ENCODE measurements at regions not wholly inside any gene's neighbourhood (a gene's known extent, or its start where the extent isn't known, plus 50 kb on each side); places are given as distances from the start of the nearest gene placed in this dataset.

DNA sequence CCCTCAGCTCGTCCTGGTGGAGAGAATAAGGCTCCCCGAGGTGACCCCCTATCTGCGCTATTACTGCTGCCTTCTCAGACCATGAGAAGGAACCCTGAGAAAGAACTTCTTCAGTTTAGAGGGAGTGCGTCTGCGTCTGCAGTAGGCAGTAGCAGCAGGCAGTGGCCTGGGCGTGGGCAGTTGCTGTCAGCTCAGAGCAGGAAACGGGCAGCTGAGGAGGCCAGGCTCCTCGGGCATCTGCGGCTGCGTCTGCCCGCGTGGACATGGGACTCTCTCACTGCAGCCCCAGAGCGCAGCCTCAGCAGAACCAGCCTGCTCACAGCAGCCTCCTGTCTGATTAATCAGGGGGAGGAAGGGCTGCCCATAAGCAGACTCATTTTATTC lies 49.8 kb upstream of the FCN1 start:
- no peak for DNase-seq

DNA sequence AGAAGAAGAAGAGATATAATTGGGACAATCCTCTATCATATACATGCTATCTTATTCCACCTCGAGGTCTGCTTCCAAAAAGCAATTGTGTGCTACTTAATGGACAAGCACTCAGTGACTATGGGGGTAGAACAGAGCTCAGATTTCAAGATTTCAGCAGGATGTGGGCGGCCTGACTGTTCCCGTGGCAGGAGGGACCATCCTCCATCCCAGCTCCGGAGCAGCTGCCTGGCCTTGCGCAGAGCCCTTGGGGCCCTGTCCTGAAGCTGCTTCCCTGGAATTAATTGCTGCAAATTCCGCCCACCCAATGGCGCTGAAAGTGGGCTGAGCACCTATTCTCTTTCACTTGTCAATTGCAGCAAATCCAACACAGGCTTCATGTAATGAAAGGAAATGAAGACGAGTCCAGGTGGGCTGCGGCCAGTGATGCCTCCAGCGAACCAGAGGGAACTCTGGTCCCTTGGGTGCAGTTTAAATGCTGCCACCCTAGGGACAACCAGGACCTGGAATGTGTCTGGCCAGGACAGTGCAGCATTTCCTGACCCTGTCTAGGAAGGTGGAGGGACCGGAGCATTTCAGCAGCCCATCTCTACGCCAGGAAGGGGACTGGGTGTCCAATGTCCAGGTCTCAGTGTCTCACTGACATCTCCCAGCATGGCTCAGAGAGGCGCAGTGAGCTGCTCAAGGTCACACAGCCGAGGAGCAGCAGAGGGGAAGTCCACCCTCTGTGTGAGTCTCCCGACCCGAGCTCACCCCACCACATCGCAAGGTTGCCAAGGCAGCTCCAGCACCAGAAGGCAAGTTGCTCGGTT lies 50.5 kb upstream of the FCN1 start:
- DNase-seq, result no peak

DNA sequence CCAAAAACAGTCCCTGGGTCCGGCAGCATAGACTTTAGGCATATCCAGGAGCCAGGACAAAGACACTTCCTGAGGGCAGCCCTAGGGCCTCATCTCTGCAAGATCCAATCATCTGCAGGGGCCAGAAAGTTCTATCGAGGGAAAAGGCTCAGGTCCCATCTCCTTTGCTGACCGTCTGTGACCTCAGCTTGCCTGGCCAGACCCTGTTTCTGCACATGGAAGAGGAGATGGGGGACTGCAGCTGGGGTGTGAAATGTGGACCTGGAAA lies 51.0 kb upstream of the FCN1 start:
- DNase-seq, result no peak

DNA sequence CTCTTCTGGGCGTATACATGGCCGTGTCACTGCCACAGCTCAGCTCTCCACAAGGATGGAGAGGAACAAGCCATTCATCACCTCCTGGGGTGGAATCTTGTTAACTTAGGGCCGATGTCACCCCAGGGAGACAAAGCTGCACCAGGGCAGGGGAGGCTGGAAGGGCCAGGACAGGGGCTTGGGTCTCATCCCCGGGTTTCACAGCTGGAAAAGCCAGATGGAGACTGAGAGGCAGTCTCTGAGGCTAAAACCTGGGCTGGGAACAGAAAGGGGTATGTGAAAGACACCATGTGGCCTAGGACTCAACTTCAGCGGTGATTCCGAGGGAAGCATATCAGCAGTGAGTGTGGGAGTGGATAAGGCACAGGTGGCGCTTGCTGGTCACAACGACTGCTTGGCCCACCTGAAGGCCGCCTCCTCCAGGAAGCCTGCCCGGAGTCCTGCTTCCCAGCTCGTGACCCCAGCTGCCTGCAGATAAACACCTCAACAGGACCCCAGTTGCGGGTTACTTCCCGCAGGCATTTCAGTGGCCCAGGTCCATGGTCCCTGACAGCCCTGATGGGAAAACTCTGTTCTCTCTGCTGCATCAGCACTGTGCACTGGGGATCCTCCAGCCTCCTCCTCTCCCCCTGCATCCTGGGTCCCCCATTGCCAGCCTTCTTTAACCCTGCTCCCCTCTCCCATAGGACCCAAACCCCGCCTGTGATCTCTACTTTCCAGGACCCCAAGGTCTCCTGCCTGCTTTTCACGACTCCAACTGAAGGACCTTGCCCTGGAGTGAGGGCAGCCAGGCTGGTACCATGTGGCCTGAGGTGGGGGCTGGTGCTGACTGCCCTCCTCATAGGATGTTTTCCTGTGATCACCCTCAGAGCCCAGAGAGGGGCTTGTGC lies 51.7 kb upstream of the FCN1 start:
- DNase-seq, result no peak

DNA sequence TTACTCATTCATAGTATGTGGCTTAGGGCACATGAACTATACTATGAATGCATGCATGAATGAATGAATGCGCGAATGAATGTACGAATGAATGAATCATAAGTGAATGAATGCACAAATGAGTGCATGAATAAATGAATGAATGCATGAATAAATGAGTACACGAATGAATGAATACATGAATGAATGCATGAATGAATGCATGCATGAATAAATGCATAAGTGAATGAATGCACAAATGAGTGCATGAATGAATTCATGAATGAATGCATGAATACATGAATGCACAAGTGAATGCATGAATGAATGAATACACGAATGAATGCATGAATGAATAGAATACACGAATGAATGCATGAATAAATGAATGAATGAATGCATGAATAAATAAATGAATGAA lies 52.5 kb upstream of the FCN1 start:
- no peak for DNase-seq

DNA sequence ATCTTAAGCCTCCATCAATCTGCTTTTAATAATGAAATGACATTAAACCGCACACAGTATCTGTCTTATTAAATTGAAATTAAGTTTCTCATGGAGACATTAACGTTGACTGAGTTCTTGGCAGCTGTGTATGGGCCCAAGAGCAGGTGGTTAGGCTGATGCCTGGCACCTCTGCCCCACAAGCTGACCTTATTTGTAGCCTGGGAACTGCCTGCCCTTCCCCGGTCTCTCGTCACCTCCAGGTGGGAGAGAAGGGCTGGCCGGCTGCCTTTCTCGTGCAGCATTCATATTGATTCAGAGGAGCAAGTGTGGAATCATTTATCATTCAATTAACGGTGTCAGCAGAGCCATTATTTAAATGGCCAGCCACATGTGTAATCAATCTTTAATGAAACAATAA lies 53.0 kb upstream of the FCN1 start:
- DNase-seq, result no peak

DNA sequence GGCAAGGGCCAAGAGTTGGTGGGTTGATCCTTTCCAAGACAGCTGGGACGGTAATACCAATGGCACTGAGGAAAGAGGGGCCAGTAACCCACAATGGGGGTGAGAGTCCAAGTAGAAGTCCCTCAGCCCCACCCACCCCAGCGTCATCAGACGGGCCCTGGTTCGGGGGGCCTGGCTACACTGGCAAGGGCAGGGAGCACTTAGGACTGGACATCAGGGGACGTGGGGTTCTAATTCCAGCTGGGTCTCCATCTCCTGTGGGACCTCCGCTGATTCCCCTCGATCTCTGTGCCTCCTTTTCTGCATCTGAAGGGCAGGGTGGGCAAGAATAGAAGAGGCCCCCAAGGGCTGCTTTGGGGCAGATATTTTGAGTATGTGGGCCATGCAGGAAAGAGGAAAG lies 53.5 kb upstream of the FCN1 start:
- no peak for DNase-seq

DNA sequence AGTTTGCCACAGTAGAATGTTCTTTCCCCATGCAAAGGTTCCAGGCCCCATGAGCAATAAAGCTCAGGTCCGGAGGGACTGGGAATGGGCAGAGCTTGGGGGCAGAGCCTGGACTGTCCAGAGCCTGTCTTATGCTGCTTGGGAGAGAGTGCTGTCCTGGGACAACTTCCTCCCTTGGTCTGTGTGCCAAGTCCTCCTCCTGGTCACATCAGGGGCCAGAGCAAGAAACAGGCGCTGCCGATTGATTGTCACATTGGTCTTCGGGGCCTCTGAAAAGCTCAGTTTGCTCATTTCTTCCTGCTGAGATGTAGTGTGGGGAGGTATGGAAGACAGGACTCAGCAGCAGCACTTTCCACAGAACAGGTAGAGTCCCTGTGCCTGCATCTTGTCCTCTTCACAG lies 54.0 kb upstream of the FCN1 start:
- no peak for DNase-seq

DNA sequence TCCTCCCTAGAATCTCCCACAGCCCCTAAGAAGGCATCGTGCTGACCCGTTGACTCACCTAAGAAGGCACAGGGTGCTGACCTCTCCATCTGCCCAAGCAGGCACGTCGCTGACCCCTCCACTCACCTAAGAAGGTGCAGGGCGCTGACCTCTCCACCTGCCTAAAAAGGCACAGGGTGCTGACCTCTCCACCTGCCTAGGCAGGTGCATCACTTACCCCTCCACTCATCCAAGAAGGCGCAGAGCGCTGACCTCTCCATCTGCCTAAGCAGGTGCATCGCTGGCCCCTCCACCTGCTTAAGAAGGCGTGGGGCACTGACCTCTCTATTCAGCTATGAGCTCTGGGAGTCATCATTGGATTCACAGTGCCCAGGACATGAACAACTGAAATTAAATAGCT lies 54.4 kb upstream of the FCN1 start:
- no peak for DNase-seq

DNA sequence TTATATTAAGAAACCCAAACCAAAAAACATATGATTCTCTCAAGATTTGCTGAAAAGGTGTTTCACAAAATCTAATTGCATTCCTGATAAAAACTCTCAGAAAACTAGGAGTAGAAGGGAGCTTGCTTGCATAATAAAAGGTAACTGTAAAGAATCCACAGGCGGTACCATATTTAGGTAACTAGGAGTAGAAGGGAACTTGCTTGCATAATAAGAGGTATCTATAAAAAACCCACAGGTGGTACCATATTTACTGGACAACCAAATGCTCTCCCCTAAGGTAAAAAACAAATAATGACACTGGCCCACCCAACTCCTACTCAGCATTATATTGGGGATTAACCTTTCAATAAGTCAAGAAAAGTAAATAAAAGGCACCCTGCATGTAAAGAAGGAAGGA lies 57.5 kb upstream of the FCN1 start:
- no peak for DNase-seq

DNA sequence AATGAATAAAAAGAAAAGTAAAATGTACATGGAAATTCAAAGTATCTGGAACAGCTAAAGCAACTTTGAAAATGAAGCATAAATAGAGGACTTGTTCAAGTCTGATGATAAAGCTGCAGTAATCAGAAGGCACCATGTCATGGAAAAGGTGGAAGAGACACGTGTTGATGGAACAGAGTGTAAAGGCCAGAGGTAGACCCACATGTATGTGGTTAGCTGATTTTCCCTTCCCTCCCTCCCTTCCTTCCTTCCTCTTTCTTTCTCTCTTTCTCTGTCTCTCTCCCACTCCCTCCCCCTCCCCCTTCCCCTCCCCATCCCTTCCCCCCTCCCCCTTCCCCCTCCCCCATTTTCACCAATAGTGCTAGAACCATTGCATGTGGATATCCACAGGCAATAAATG lies 58.7 kb upstream of the FCN1 start:
- no peak for DNase-seq

DNA sequence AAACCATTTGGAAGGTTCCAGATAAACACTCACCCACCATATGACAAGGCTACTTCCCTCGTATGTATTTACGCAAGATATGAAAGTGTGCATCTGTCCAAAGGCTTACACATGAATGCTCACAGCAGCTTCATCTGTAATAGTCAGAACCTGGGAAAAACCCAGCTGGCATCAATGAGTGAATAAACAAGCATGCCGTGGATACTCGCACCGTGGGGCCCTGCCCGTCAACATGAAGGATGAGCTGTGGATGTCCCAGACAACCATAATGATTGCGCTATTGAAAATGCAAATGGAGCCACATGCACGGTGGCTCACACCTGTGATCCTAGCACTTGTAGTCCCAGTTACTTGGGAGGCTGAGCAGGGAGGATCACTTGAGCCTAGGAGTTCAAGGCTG lies 60.6 kb upstream of the FCN1 start:
- no peak for DNase-seq

DNA sequence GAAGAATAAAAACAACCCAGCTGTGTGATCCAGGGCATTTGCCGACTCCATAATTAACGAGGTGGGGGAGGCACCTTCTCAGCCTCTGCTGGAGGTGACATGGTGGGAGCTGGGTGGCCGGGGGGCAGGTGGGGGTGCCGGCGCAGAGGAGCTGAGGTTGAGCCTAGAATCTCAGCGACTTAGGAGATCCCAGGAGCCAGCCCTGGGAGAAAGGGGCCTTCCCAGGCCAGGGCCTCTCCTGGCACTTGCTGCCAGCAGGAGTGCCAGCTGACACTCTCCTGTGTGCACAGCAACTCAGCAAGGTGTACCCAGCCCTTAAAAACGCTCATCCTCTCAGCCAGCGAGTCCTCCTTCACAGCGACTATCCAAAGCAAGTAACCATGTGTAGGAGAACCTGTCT lies 62.8 kb upstream of the FCN1 start:
- DNase-seq, result no peak

DNA sequence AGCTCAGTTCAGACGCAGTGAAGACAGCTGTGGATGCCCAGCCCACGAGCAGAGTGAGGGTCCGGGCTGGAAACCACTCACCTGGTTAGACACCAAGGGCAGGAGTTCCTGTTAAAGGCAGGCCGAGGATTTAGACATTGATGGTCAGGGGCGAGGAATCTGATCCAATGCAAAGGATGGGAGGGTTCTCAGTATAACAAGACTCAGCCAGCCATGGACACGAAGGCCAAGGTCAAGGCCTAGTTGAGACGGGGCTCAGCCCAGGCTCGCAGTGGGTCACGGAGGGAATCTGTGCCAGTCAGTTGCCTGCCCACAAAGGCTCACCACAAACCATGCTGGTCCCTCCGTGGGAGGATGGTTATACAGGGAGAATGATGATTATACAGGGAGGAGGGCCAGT lies 63.3 kb upstream of the FCN1 start:
- no peak for DNase-seq

DNA sequence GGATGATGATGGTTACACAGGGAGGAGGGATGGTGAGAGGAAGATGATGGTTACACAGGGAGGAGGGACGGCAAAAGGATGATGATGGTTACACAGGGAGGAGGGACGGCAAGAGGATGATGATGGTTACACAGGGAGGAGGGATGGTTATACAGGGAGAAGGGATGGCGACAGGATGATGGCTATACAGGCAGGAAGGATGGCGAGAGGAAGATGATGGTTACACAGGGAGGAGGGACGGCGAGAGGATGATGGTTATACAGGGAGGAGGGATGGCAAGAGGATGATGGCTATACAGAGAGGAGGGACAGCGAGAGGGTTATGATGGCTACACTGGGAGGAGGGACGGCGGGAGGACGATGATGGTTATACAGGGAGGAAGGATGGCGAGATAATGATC lies 64.1 kb upstream of the FCN1 start:
- DNase-seq, result no peak

DNA sequence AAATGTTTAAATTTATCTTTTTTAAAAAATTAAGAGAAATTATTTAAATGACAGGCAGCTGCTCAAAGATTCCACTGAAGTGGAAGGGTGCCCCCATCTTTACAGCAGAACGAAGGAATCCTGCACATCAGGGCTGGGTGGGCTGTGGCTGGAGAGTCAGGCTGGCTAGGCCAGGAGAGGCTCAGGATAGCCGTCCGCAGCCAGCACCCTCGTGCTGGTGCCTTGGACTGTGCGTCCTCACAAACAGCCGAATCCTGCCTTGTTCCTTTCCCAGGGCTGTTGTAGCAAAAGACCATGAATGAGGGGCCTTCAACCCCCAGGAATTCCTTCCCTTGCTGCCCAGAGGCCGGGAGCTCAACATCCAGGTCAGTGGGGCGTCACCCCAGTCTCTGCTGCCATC lies 64.6 kb upstream of the FCN1 start:
- no peak for DNase-seq

DNA sequence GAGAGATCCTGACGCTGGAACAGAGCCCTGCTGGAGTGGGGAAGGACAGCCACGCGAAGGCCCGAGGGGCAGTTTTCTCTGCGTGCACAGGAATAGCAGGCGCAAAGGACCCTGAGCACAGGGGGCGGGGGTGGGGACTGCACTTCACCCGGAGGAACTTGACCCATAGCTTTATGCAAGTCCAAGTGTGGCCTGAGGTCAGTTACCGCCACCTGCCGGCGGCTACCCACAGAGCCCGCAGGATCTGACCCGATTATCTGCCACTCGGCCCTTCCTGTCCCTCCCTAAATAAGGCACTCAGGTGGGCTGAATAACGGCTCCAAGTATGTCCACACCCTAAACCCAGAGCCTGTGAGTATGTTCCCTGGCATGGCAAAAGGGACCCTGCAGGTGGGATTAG lies 65.4 kb upstream of the FCN1 start:
- DNase-seq, result no peak

DNA sequence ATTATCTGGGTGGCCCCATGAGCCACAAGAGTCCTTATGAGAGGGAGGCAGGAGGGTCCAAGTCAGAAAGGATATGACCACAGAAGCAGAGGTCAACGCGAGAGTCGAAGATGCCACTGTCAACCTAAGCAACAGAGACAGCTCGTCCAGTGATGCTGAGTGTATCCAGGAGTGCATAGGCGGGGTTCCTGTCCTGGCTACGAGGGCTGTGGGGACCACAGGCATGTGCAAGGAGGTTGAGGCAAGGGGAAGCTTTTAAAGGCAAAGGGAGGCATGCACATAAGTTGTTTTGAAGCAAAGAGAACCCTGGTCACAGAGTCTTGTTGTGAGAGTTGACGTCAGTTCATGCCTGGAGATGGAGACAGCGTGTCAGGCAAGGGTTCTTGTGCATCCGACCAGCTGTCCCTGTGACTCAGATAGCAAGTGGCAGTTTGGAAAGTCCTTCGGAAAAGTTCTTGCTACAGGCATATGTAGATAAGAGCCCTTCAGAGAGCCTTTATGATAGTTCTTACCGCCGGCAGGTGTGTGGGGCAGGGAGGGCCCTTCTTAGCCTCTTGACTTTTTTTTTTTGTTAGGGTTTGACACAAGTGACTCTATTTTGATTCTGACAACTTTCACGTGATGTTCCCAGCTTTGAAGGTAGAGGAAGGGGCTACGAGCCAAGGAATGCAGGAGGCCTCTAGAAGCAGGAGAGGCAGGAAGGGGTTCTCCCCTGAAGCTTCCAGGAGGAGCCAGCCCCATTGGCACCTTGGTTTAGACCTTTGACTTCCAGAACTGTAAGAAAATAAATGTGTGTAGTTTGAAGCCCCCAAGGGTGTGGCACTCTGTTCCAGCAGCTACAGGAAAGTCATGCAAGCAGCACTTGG lies 66.0 kb upstream of the FCN1 start:
- no peak for DNase-seq

DNA sequence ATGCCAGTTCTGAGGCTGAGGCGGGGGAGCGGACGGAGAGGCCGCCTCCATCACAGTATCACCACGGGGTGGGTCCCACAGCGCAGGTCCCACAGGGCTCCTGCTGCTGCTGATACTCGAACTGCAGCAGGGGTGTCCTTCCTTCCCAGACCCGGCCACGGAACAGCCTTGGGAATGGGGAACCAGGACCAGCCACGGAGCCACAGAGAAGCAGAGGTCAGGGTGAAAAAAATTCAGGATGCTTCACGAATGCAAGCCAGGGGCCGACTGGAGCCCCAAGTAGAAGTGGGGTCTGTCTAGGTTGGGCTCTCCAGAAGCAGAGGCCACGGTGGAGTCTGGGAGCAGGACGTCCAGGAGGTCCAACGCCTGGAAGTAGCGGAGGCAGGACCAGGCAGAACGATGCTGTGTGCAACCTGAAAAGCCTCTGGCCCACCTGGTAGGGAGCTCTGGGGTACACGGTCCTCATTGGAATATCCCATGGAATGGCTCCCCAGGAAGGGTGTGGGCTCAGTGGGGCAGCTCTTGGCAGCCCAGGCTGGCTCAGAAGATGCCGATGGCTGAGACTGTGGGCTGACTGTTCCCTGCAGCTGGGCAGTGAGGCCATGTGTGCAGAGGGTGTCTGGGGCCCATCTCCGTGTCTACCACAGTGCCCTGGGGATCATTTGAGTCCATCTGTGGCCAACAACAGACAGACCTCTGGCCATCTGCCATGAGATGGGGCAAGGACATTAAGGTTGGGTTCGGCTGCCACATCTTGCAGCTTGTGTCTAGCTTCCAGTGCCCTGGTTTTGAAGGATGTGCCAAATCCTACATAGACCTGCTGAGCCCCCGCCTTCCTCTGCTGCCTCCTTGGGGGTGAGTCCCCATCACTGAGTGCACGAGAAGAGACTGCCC lies 66.9 kb upstream of the FCN1 start:
- no peak for DNase-seq

DNA sequence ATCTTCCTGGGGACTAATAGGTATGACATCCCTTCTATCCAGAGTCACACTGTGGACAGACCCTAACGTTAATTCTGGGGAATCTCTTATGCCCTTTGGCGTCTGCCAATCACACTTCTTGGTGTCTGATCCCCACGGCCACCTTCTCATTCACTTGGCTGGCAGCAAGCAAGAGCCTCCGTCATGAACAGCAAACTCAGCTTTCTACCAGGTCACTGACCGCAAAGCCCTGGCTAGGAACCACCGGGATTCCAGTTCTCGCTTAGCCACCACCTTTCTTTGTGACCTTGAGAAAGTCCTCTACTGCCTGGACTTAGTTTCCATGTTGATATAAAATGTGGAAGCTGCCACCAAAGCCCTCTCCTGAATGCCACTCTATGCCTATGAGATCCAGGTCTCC lies 67.7 kb upstream of the FCN1 start:
- no peak for DNase-seq

DNA sequence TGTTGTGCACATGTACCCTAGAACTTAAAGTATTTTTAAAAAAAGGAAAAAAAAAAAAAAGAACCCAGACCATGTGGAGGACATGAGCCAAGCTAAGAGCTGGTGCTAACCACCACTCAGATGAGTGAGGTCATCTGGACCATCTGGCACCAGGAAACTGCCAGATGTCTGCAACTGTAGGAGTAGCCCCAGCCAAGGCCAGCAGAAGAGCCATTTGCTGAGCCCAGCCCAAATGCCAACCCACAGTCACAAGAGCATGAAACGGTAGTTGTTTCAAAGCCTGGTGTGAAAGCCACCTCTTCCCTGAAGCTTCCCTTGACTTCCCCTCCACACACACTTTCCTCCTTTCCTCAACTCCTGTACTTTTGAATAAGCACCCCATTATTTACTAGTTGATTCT lies 69.2 kb upstream of the FCN1 start:
- no peak for DNase-seq

DNA sequence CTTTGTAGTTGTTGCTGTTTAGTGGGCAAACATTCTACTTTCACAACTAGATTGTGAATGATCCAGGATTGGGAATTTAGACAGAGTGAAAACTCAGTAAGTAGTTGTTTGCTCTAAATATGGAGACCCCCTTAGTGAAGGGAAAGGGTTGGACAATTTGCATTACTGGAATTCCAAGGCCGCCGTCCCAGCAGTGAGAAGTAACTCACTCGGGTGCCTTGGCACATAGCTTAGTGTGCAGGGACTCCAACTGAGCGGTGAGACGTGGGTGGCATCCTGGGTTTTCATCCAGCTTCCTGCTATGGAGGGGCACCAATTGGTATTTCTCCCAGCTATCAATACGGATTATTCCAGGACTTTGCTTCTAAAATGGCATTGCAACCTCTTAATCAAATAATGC lies 69.7 kb upstream of the FCN1 start:
- no peak for DNase-seq
